ENCODE measurements at regions not wholly inside any gene's neighbourhood (a gene's known extent, or its start where the extent isn't known, plus 50 kb on each side); places are given as distances from the start of the nearest gene placed in this dataset.

GRCh38 chr3:196131921-196132320 lies 50.0 kb upstream of the TFRC start:
- H3K27me3 ChIP-seq = no peaks in the 10 kb centered on the region
- no peak overlapping the region for H3K4me3 ChIP-seq
- H3K36me3 ChIP-seq = no peaks in the 10 kb centered on the region
- WGBS (ENCODE audit: insufficient coverage, low coverage, low lambda C conversion rate, missing lambda C conversion rate) = 52% methylated on average over 3 of the region's 13 CpGs
- TF ChIP-seq, protein P1, sequence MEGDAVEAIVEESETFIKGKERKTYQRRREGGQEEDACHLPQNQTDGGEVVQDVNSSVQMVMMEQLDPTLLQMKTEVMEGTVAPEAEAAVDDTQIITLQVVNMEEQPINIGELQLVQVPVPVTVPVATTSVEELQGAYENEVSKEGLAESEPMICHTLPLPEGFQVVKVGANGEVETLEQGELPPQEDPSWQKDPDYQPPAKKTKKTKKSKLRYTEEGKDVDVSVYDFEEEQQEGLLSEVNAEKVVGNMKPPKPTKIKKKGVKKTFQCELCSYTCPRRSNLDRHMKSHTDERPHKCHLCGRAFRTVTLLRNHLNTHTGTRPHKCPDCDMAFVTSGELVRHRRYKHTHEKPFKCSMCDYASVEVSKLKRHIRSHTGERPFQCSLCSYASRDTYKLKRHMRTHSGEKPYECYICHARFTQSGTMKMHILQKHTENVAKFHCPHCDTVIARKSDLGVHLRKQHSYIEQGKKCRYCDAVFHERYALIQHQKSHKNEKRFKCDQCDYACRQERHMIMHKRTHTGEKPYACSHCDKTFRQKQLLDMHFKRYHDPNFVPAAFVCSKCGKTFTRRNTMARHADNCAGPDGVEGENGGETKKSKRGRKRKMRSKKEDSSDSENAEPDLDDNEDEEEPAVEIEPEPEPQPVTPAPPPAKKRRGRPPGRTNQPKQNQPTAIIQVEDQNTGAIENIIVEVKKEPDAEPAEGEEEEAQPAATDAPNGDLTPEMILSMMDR (IDR thresholded peaks at IDR 0.05) = no peak
- H3K9me3 ChIP-seq = no peaks in the 10 kb centered on the region
- no peak overlapping the region for H3K27ac ChIP-seq
- ATAC-seq (no peak), DNase-seq (no peak)
- intact Hi-C loops (cut with DNase I) = no loop called here
- peaks cover 0 to 12% (median 2%) of the 10 kb centered on the region in 4 donors for H3K4me1 ChIP-seq

Measured in right lobe of liver (tissue), 6 donors.